ENCODE measurements at regions not wholly inside any gene's neighbourhood (a gene's known extent, or its start where the extent isn't known, plus 50 kb on each side); places are given as distances from the start of the nearest gene placed in this dataset.

- TF ChIP-seq GATA2 (IDR thresholded peaks at IDR 0.05; ENCODE audit: low read depth, low read length) (no peak), GATA3 (IDR thresholded peaks at IDR 0.05; ENCODE audit: low read depth, low read length) (no peak)
These were observed 92.3 kb upstream of the THRB start for GRCh38 chr3:24586920-24587319.
